Lung (tissue), 9 donors: ENCODE measurements at regions not wholly inside any gene's neighbourhood (a gene's known extent, or its start where the extent isn't known, plus 50 kb on each side); places are given as distances from the start of the nearest gene placed in this dataset.
"Not testable (repeated sequence)": the region's sequence is repeated elsewhere in the genome, so short reads cannot be mapped to it uniquely, and the experiment has no call there.

Source experiments
- ATAC-seq: fragments of 200-7000 bp; cut with Tn5 transposase; one replicate; pipeline ENCODE4 v1.9.1; 2020; ENCODE audit warnings: moderate number of reproducible peaks; ENCODE audit not compliant: insufficient read depth, low FRiP score
- DNase-seq, 3 donors: peaks; one replicate each; pipeline ENCODE4 v3.0.0-alpha.2; 2013 to 2017
- H3K27ac ChIP-seq, 2 donors: one replicate each; pipeline ENCODE4 v1.5.1; 2013; ENCODE audit warnings: mild to moderate bottlenecking in 2 of 2, moderate library complexity in 2 of 2, control low read depth in 1 of 2, inconsistent platforms in 1 of 2, low read depth in 1 of 2, low read length in 1 of 2
- H3K27me3 ChIP-seq, 3 donors: one replicate each; pipeline ENCODE4 v1.5.1; 2013; ENCODE audit warnings: low read length in 2 of 3; ENCODE audit not compliant: control insufficient read depth in 3 of 3, insufficient read depth in 3 of 3
- H3K36me3 ChIP-seq, 4 donors: one replicate each; pipeline ENCODE4 v1.5.1; 2013; ENCODE audit warnings: low read length in 4 of 4, mild to moderate bottlenecking in 1 of 4, moderate library complexity in 1 of 4; ENCODE audit not compliant: control insufficient read depth in 4 of 4, insufficient read depth in 4 of 4
- H3K4me1 ChIP-seq, 5 donors: one replicate each; pipeline ENCODE4 v1.5.1; 2013; ENCODE audit warnings: low read length in 5 of 5, mild to moderate bottlenecking in 2 of 5, moderate library complexity in 1 of 5; ENCODE audit not compliant: control insufficient read depth in 5 of 5, insufficient read depth in 5 of 5
- H3K4me3 ChIP-seq: one replicate; pipeline ENCODE4 v1.5.1; 2013; ENCODE audit warnings: mild to moderate bottlenecking, control low read depth, moderate library complexity
- H3K9ac ChIP-seq, 2 donors: one replicate each; pipeline ENCODE4 v1.5.1; 2013; ENCODE audit warnings: low read length in 2 of 2, control low read depth in 1 of 2; ENCODE audit not compliant: insufficient read depth in 1 of 2
- H3K9me3 ChIP-seq, 4 donors: one replicate each; pipeline ENCODE4 v1.5.1; 2013; ENCODE audit warnings: low read length in 3 of 4, mild to moderate bottlenecking in 1 of 4, moderate library complexity in 1 of 4; ENCODE audit not compliant: control insufficient read depth in 4 of 4, insufficient read depth in 3 of 4
- WGBS, 2 donors: extraction: QIAGEN DNeasy Blood & Tissue Kit; methylation state at CpG; one replicate each; pipeline ENCODE4 v1.1.7; 2013; 5-methylcytosine and 5-hydroxymethylcytosine counted together
- donor health status: Bipolar disorder and iron deficiency.
- donor health status: healthy.
- donor health status: DM: yes; HTN: yes; CAD: no.

- 63 to 74% methylated on average over 3 of the region's 4 CpGs for WGBS, 2 donors
- not testable (repeated sequence) for H3K4me1 ChIP-seq, H3K9me3 ChIP-seq, DNase-seq, H3K9ac ChIP-seq, H3K36me3 ChIP-seq, H3K27me3 ChIP-seq, H3K27ac ChIP-seq, H3K4me3 ChIP-seq, ATAC-seq
Observed at GRCh38 chr14:19195146-19195545, 227.9 kb downstream of the POTEM start.

- not testable (repeated sequence) for ATAC-seq
Observed at GRCh38 chr14:19197488-19198234, 230.4 kb downstream of the POTEM start.

GRCh38 chr14:19198341-19198740, 231.1 kb downstream of the POTEM start:
- not testable (repeated sequence) for H3K27me3 ChIP-seq, H3K36me3 ChIP-seq, H3K9ac ChIP-seq, DNase-seq, H3K4me3 ChIP-seq, ATAC-seq, H3K27ac ChIP-seq, H3K4me1 ChIP-seq, H3K9me3 ChIP-seq
- 21 to 27% methylated on average over 3 of the region's 3 CpGs for WGBS, 2 donors

More at GRCh38 chr14:19197488-19198234, 230.4 kb downstream of the POTEM start:
- not testable (repeated sequence) for H3K36me3 ChIP-seq, DNase-seq, H3K9ac ChIP-seq, H3K4me1 ChIP-seq, H3K27ac ChIP-seq, H3K9me3 ChIP-seq, H3K4me3 ChIP-seq, H3K27me3 ChIP-seq
- 66 to 79% methylated on average over 3 of the region's 4 CpGs for WGBS, 2 donors

GRCh38 chr14:19201394-19202052, 232.6 kb downstream of the POTEG start:
- not testable (repeated sequence) for H3K27ac ChIP-seq, DNase-seq, H3K36me3 ChIP-seq, ATAC-seq, H3K4me3 ChIP-seq, H3K9me3 ChIP-seq, H3K9ac ChIP-seq, H3K4me1 ChIP-seq, H3K27me3 ChIP-seq
- 78 to 84% methylated on average over 7 to 8 of the region's 8 CpGs for WGBS, 2 donors

- H3K9ac ChIP-seq, H3K4me3 ChIP-seq, H3K36me3 ChIP-seq, DNase-seq, H3K9me3 ChIP-seq, ATAC-seq, H3K4me1 ChIP-seq, H3K27me3 ChIP-seq, H3K27ac ChIP-seq: not testable (repeated sequence)
- WGBS, 2 donors: 75 to 87% methylated on average over 4 to 7 of the region's 7 CpGs
Observed at GRCh38 chr14:19202053-19202442, 232.1 kb downstream of the POTEG start.

- DNase-seq, ATAC-seq: not testable (repeated sequence)
Observed at GRCh38 chr14:19203250-19203972, 230.7 kb downstream of the POTEG start.

GRCh38 chr14:19204827-19205226, 229.3 kb downstream of the POTEG start:
- H3K4me1 ChIP-seq, H3K9me3 ChIP-seq, DNase-seq, ATAC-seq, H3K27me3 ChIP-seq, H3K4me3 ChIP-seq, H3K27ac ChIP-seq, H3K9ac ChIP-seq, H3K36me3 ChIP-seq: not testable (repeated sequence)
- WGBS, 2 donors: 45 to 50% methylated on average over 2 of the region's 2 CpGs

More at GRCh38 chr14:19203250-19203972, 230.7 kb downstream of the POTEG start:
- H3K27ac ChIP-seq, H3K9me3 ChIP-seq, H3K9ac ChIP-seq, H3K4me3 ChIP-seq, H3K27me3 ChIP-seq, H3K4me1 ChIP-seq, H3K36me3 ChIP-seq: not testable (repeated sequence)
- whole genome bisulfite sequencing, 2 donors: 58 to 69% methylated on average over 4 of the region's 5 CpGs

GRCh38 chr14:19216480-19216879, 217.7 kb downstream of the POTEG start:
- not testable (repeated sequence) for H3K4me3 ChIP-seq, ATAC-seq, H3K9me3 ChIP-seq, H3K27me3 ChIP-seq, H3K4me1 ChIP-seq, H3K27ac ChIP-seq, DNase-seq, H3K36me3 ChIP-seq, H3K9ac ChIP-seq
- WGBS, 2 donors: 81 to 97% methylated on average over 3 of the region's 9 CpGs
